ENCODE measurements at regions not wholly inside any gene's neighbourhood (a gene's known extent, or its start where the extent isn't known, plus 50 kb on each side); places are given as distances from the start of the nearest gene placed in this dataset.
"Not testable (repeated sequence)": the region's sequence is repeated elsewhere in the genome, so short reads cannot be mapped to it uniquely, and the experiment has no call there.

- no peak for DNase-seq
Measured at GRCh38 chr1:72482736-72483413, 200.5 kb upstream of the NEGR1 start.

- DNase-seq: no peak
Measured at GRCh38 chr1:72481420-72481970, 199.2 kb upstream of the NEGR1 start.

- no peak for DNase-seq
Measured at GRCh38 chr1:72466376-72466775, 184.0 kb upstream of the NEGR1 start.

GRCh38 chr1:72462186-72462905, 180.0 kb upstream of the NEGR1 start:
- no peak for DNase-seq

GRCh38 chr1:72442262-72442661, 159.9 kb upstream of the NEGR1 start:
- no peak for DNase-seq

- DNase-seq: no peak
Measured at GRCh38 chr1:72439036-72439435, 156.7 kb upstream of the NEGR1 start.

- no peak for DNase-seq
Measured at GRCh38 chr1:72438270-72438669, 155.9 kb upstream of the NEGR1 start.

- no peak for DNase-seq
Measured at GRCh38 chr1:72435025-72435424, 152.7 kb upstream of the NEGR1 start.

GRCh38 chr1:72434070-72434469, 151.7 kb upstream of the NEGR1 start:
- DNase-seq: no peak

- DNase-seq: no peak
Measured at GRCh38 chr1:72433591-72433990, 151.3 kb upstream of the NEGR1 start.

GRCh38 chr1:72432645-72433267, 150.4 kb upstream of the NEGR1 start:
- DNase-seq: no peak

GRCh38 chr1:72431810-72432209, 149.5 kb upstream of the NEGR1 start:
- no peak for DNase-seq

GRCh38 chr1:72428276-72428675, 145.9 kb upstream of the NEGR1 start:
- DNase-seq: not testable (repeated sequence)

GRCh38 chr1:72419229-72419628, 136.9 kb upstream of the NEGR1 start:
- DNase-seq: no peak

- no peak for DNase-seq
Measured at GRCh38 chr1:72412286-72412685, 129.9 kb upstream of the NEGR1 start.

GRCh38 chr1:72399807-72400206, 117.5 kb upstream of the NEGR1 start:
- no peak for DNase-seq

GRCh38 chr1:72397786-72398185, 115.4 kb upstream of the NEGR1 start:
- no peak for DNase-seq

GRCh38 chr1:72394457-72394856, 112.1 kb upstream of the NEGR1 start:
- DNase-seq: no peak

- no peak for DNase-seq
Measured at GRCh38 chr1:72379072-72379471, 96.7 kb upstream of the NEGR1 start.

GRCh38 chr1:72375226-72375625, 92.9 kb upstream of the NEGR1 start:
- no peak for DNase-seq

- DNase-seq: no peak
Measured at GRCh38 chr1:72371259-72372035, 89.1 kb upstream of the NEGR1 start.

GRCh38 chr1:72370836-72371235, 88.5 kb upstream of the NEGR1 start:
- not testable (repeated sequence) for DNase-seq

All from left hindlimb (tissue), 1 donor.